ENCODE measurements at regions not wholly inside any gene's neighbourhood (a gene's known extent, or its start where the extent isn't known, plus 50 kb on each side); places are given as distances from the start of the nearest gene placed in this dataset.

GRCh38 chr1:76729142-76729541, 138.1 kb upstream of the ST6GALNAC5 start:
- no peaks in the 10 kb centered on the region for H3K36me3 Mint-ChIP-seq (ENCODE audit: insufficient read depth in 1 of 3, low read depth in 3 of 3)
- H3K4me2 ChIP-seq (ENCODE audit: insufficient read depth, insufficient read length, low read length) = no peak overlapping the region
- no peaks in the 10 kb centered on the region for H3K27me3 Mint-ChIP-seq (ENCODE audit: low read depth)

More at GRCh38 chr1:76729142-76729541, 138.1 kb upstream of the ST6GALNAC5 start:
- no peaks in the 10 kb centered on the region for H3K79me1 ChIP-seq (ENCODE audit: insufficient read depth, low read depth, low read length, poor library complexity, severe bottlenecking)
- DNase-seq = no peak
- no peak overlapping the region for H4K5ac ChIP-seq (ENCODE audit: insufficient read length, low read depth, low read length)
- no peak overlapping the region for H3K27ac ChIP-seq (ENCODE audit: insufficient read length, low read depth, low read length)
- no peaks in the 10 kb centered on the region for H3K79me2 ChIP-seq (ENCODE audit: insufficient read depth, low read length)
- H4K20me1 ChIP-seq (ENCODE audit: control insufficient read depth, insufficient read depth, insufficient read length) = no peaks in the 10 kb centered on the region
- H3K56ac ChIP-seq (ENCODE audit: insufficient read length, low read depth, low read length) = no peak overlapping the region
- Mint-ChIP-seq H3K27ac (no peak overlapping the region), H3K4me3 (no peak overlapping the region), H3K9me3 (no peaks in the 10 kb centered on the region), H3K4me1 (peaks cover 5 to 10% of the 10 kb centered on the region in 2 experiments)
- no peak overlapping the region for H4K91ac ChIP-seq (ENCODE audit: insufficient read length, low read depth, low read length)
- no peak overlapping the region for H2BK5ac ChIP-seq (ENCODE audit: insufficient read length, low read length)
- no peak overlapping the region for H3K23ac ChIP-seq (ENCODE audit: insufficient read length, low read depth, low read length)
- H3K27me3 ChIP-seq (ENCODE audit: insufficient read depth, low read length) = no peaks in the 10 kb centered on the region
- no peak overlapping the region for H3K18ac ChIP-seq (ENCODE audit: insufficient read length, low read depth, low read length)
- H2AK5ac ChIP-seq (ENCODE audit: insufficient read length, low read length) = no peak overlapping the region
- 0 out of 2 replicates have a peak, but pooled peaks cover 4% of the 10 kb centered on the region for H3K4me1 ChIP-seq (ENCODE audit: insufficient read depth, low read length)
- H3K9ac ChIP-seq (ENCODE audit: extremely low read depth, insufficient read length, low read length) = no peak overlapping the region
- H2BK12ac ChIP-seq (ENCODE audit: insufficient read length, low read depth, low read length) = no peak overlapping the region
- no peak overlapping the region for H3K4ac ChIP-seq (ENCODE audit: low read depth, low read length)
- H3T11ph ChIP-seq (ENCODE audit: low read length) = no peak overlapping the region
- no peak overlapping the region for H4K8ac ChIP-seq (replicated peaks; ENCODE audit: insufficient read length, low read depth, low read length)
- no peak overlapping the region for H2BK15ac ChIP-seq (ENCODE audit: low read depth, low read length)
- WGBS (ENCODE audit: extremely low coverage, insufficient read length, low lambda C conversion rate) = no CpG with 5 or more reads among the region's 3 CpGs
- H3K14ac ChIP-seq (ENCODE audit: insufficient read depth, low read length) = no peak overlapping the region
- TF ChIP-seq CTCF (conservative IDR thresholded peaks at IDR 0.05) = no peak
- H2AFZ ChIP-seq (ENCODE audit: low read length) = no peak overlapping the region
- no peak overlapping the region for H2BK20ac ChIP-seq (ENCODE audit: low read depth, low read length, poor library complexity, severe bottlenecking)
- no peak overlapping the region for H2BK120ac ChIP-seq (ENCODE audit: low read depth, low read length, poor library complexity, severe bottlenecking)
- no peaks in the 10 kb centered on the region for H3K9me3 ChIP-seq (ENCODE audit: control insufficient read depth, low read depth, low read length)
- no peaks in the 10 kb centered on the region for H3K23me2 ChIP-seq (ENCODE audit: insufficient read length, low read depth, low read length, poor library complexity, severe bottlenecking)
